NCI-H2171 treated with DMSO at 0.1 percent for 48 hours (cell line): ENCODE measurements at regions not wholly inside any gene's neighbourhood (a gene's known extent, or its start where the extent isn't known, plus 50 kb on each side); places are given as distances from the start of the nearest gene placed in this dataset.

Source experiments
- DNase-seq: peaks from one replicate; lab custom pipeline; 2025; lab: John Stamatoyannopoulos, UW

DNA sequence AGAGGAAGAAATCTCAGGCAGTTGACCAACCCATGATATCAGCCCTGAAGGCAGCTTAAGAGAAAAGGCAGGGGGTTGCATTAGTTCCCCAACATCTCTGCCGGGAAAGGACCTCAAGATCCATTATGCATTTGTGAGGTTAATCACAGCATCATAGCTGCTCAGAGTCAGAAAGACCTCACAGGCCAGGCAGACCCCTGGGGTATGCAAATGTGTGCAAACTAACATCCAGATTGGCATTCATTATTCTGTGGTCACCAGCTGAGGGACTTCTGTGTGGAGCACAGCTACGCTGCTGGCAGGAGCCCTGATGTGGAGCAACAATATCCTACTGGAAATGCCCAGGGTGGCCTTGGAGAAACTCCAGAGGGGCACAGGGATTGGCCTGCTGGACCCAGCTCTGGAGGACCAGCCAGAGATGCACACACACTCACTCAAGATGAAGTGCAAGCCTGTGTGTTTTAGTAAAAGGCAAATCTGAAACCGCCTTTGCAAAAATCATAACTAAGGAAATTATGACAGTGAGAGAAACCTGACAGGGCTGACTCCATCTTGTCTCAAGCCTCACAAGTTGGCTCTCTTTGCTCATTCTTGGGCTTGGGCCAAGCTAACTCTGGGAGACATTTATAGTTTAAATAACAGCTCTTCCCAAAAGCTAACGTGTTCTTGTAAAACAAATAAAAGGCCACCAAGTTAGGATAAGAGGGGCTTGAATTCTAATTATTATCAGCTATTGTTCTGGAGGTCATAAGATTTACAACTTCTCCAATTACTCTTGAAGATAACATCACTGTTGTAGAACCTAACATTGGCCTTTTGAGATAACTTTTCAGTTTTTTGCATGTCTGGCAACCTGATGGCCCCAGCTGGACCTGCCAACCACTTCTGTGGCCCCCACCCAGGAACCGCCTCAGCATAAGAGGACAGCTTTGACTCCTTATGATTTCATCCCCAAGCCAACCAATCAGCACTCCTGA is 257.1 kb downstream of the UACA start:
- no peak for DNase-seq

DNA sequence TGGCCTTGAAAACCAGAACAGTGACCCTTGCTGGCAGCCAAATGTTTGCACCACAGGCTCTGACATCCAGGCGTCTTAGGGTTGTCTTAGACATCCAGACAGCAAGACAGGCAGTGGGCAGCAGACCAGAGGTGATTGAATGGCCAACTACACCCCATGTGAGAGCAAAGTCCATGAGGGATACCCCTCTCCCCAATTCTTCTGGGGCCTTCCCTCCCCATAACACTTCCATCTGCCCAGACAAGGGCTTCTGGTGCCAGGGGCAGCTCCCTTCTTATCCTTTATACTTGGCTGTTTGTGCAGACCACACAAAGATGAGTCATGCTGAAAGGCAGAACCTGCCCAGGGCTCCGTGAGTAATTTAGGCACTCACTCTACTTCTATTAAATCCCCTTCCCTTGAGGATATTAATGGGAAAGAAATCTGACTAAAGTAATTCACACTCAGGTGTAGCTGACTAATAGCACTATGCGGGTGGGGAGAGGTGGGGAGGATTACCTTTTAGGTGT is 257.9 kb downstream of the UACA start:
- peak; percentile 69 for DNase-seq

DNA sequence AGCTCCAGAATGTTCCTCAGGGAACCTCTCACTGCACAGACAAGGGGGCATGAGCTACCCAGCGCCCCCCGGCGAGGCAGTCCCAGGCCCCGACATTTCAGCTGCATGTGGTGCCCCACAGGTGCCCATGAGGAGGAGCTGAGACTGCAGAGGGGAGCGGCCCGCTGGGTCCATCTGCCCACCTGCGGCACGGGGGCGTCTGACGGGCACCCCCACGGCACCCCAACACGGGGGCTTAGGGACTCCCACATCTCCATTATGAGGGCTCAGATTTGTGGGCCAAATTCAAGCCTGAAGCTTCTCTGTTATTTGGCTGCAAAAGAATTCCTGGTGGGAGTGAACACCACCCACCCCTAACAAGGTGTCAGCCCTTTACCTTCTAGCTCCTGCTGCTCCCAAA is 258.4 kb downstream of the UACA start:
- DNase-seq, result no peak

DNA sequence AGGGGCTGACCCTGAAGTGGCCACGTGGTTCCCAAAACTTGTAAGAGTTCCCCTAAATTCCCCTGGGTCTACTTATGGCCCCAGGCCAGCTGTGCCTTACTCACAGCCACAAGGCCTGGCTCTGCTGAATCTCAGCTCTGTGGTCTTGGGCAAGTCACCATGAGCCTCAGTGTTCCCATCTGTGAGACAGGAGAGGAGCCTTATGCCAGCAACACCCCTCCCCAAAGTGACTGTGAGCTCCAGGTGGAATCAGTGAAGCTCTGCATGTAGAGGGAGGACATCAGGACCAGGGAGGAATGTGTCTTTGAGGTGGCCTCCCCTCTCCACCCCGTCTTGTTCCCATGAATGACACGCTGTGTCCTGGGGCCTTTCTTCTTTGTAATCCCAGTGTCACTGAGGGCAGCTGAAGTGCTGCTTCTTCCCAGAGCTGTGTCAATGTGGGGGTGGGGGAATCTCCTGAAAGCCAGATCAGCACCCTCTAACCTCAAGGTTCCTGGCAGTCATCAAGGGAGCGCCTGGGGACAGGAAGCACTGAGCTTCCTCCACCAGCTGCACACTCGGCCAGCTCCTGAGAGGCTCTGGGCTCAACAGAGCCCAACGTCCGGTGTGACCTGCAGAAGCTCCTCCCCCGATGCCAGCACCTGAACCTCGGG is 258.9 kb downstream of the UACA start:
- peak; percentile 24 for DNase-seq

DNA sequence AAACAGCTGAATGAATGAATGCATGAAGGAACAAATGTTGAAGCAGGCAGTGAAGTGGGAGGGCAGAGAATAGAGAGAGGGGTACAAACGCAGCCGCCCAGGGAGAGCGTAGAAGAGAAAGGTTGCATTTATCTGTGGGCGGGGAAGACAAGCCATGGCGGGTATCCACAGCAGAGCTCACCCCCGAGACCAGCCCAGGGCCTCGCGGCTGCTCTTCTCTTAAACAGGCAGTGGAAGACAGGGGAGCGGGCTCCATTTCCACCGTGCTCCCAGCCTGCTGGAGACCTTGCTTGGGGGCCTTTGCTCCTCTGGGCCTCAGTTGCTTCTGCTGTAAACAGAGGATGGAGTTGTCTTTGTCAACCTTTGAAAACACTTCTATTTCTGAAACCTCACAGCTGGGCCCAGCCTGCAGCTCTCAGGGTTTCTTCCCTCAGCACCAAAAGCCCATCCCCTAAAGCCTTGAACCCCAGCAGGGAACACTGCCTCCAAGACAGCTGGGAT is 259.5 kb downstream of the UACA start:
- no peak for DNase-seq

DNA sequence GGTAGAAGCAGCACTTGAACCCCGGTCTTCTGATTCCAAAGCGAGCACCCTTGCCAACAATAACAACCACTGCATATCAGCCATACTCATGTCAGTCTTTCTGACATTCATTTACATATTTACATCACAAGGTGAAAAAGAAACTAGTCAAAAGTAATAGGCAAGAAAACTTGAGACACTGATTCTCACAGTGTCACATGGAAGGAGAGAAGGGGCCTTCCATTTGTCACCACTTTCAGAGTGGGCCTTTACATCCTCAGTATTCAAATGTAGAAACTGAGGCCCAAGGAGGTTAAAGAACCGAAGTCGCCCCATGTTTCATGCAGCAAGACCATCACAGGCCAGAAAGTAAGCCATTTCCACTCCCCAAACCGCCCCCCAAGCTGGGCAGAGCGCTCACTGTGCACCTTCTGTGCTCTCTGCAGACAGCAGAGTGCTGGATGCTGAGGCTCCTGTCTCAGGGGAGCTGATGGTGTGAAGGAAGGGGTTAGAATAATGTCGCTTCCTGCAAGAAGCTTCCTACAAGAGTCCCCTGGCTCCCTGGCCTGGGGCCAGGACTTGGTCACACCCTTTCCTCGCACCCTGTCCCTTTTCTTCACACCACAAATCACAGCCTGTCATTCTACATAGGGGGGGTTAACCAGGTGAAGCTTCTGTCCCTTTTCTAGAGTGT is 260.1 kb downstream of the UACA start:
- no peak for DNase-seq

DNA sequence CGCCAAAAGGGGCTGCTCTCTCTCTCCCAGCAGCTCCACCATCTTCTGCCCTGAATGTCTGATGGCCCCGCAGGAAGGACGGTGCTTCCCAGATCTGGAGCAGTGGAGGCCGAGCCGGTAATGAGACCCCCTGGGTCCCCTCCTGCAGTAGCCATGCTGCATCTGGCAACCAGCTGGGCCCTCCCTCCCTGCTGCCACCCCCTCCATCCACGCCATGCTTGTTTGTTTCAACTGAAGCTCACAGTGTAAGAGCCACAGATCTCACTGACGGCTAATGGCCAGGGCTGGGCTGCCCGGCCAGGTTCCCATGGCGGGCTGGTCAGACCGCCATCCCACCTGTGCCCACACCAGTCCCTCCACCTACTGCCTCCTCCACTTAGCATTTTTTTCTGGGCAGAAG is 260.8 kb downstream of the UACA start:
- DNase-seq, result no peak

DNA sequence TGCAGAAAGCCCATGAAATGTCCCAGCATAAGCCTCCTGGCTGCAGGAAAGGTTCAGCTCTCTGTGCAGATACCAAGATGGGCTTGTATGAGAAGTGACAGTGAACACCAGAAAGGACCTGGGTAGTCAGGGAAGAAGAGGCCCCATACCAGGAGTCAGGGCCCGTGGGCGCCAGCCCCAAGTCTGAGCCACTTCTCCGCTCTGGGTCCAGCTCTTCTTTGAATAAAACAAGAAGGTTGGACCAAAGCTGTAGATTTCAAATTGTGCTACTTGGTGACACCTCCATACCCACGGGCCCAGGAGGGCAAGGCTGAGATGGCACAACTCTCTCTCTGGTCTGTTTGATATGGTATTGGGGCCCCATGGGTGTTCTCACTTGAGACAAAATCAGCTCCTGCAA is 261.5 kb downstream of the UACA start:
- no peak for DNase-seq

DNA sequence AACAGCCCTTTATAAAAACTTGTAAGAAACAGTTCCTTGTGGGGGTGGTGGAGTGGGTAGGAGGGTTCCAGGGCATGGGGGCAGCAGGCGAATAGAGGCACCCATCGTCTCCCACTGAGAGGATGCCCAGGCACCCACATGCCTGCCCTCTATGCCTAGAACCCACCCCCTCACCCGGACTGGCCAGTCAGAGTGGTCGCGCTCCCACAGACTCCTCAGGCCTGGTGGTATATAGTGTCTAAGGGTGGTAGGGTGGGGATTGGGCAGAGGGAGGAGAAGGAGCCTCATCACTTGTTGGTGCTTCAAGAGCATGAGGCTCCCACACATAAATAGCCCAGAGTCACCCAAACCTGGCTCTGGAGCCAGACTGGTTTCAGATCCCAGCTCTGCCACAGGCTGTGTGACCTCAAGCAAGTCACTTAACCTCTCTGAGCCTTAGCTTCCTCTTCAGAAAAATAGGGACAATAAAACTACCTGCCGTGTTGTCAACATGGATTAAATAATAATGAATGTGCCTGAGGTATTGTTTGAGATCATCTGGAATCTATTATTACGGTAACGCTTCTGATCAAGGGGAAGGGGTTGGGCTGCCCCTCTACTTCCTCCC is 262.1 kb downstream of the UACA start:
- DNase-seq, result no peak

DNA sequence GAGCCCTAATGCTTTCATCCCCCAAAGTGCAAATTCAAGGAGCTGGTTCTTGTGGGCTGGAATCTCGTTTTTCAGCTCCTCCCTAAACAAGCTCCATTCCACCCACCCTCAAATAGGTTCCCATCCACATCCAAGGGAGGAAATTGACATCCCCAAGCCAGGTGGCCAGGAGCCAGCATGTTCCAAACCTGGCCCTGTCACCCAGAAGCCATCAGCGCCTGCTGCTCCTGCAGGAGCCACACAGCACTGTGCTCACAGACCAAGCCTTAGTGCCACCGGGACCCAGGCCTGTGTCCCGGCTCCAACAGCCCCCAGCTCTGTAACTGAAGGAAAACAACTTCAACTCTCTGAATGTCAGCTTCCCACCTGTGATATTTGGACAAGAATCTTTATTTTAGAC is 263.6 kb downstream of the UACA start:
- no peak for DNase-seq

DNA sequence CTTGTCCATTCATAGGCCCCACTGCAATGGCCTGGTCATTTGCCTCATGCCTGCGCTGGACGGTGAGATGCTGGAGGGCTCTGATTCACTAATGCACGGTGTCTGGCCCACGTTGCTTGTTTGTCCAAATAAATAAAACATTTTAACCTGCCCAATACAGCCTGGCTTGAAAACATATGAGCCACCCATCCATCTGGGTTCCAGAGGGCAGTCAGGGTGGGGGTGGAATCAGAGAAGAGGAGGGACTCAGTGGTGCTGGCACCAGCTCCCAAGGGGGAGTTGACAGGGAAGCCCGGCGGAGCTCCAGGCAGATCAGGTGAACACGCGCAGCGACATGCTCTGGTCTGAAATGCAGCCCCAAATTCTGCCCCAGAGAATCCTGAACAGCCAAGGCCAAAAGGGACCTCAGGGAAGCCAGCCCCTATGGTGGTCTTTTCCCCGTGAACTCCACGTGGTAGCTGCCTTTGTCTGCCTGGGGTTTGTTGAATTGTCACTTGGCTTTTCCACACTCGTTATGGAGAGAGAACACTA is 265.2 kb downstream of the UACA start:
- DNase-seq, result peak; percentile 34

DNA sequence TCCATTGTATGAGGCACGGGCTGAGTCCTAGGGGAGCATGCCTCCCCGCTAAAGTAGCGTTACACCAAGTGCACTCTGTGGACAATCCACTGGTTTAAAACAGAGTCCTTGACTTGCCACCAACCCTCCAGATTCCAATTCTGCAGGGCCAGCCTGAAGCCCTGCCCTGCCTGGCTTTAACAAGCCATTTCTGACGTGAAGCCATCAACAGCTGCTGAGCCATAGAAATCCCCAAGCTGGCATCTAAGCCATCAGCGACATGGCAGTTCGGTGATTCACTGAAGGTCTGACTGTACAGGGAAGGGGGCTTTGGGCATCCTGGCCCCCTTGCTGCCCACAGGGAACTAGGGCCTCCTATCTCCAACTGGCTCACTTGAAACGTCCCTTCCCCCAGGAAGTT is 265.7 kb downstream of the UACA start:
- DNase-seq, result no peak

DNA sequence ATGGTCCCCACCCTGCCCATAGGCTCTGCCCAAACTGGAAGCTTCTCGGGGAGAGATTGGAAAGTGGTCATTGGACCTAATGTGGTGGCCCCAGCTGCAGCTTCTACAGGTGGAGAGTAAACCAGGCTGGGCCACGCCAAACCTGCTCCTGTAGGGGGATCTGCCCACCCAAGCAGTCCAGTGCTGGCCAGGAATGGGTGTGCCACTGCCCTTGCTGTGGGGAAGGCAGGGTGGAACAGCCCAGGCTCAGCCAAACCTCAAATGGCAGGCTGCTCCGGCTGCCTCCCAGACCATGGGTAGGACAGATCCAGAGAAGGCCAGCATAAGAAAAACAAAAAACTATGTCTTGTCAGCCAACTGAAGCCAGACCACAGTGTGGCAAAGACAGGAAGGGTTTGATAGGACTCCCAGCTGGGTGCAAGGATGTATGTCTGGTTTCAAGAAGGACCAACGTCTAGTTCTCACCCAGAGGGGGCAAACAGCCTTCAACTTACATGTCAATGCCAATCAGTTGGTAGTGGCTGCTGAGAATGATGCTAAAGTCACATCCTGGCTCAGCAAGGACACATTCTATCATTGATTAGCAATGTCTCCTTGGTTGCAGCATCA is 267.3 kb downstream of the UACA start:
- no peak for DNase-seq

DNA sequence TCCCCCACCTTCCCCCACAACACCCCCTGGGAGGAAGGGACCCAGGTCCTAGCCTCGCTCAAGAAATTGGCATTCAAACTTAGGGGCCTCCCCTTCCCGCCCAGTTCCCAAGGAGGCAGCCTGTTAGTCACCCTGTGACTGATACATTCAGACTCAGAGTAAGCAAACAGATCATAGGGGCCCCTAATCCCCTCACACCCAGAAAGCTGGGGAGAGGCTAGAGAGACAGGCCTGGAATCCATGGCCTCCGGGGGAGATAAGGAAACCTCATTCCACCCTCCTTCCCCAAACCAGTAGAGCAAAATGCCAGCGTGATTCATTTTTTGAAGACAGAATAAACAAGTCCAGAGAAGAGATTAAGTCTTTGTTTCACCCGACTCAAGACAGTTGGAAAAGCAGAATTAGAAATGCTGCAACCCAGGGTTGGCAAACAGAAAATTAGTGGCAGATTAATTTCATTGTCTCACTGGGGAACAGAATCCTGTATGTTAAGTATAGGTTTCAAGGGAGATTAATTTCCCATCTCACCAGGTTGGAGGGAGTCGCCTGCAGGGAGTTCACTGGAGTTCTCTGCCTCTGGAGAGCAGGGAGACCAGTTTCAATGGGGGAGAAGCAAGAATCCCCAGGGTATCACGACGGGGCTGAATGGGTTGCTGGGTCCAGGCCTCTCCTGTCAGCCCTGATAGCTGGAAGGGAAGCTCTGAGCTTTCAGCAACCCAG is 268.3 kb downstream of the UACA start:
- DNase-seq, result peak; percentile 19

DNA sequence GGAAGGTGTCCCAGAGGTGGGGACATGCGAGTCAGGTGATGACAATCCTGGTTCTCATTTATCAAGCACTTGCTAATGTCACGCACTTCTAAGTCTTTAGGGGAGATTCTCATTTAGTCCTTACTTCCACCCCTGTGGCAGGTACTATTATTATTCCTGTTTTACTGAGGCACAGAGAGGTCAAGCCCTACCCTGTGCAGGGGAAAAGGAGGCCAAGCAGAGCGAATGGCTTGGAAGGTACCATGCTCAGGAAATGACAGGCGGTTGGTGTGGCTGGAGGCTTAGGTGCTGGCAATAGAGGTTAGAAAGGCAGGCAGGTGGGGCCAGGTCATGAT is 268.9 kb downstream of the UACA start:
- DNase-seq, result no peak

DNA sequence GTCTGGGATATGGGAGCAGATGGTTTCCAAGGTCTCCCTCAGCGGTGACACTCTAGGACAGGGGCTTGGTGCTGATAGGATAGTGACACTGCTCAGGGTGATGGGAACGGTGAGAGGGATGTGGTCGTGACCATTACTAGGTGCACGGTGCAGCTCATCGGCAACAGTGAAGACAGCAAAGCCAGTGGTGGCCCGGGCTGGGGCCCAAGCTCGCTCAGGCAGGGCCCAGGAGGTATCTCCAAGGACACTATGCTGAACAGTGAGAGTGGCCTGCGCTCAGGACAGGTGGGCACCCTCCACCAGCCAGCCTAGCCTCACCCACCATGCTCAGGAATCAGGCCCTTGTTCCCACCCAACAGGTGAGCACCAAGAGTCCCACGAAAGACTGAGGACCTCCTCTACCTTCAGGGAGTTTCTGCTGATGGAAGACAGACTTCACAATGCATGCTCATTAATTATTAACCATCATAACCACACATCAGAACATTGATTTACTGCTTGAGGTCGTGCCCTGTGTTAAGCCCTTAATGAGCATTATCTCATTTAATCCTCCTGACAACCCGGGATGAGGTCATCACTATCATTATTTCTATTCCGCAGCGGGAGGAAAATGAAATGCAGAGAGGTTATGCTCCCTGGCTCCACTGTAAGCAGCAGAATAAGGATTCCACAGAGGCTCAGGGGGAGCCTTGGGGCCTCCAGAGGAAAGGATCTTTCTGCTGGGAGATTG is 269.4 kb downstream of the UACA start:
- no peak for DNase-seq

DNA sequence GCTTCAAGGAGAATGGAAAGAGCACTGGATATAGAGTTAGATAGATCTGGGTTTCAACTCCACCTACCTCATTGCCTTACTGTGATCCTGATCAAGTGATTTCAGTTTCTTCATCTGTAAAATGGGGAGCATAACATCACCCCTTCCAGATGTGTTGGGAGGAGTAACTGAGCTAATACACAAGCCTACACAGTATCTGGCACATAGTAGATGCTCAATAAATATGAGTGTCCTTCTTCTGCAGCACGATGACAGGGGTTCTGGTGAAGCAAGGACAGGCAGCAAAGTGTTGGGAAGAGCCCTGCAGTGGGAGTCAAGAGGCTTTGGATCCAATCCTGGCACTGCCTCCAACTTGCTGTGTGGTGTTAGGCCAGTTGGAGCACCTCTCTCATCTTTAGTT is 270.0 kb downstream of the UACA start:
- DNase-seq, result no peak

DNA sequence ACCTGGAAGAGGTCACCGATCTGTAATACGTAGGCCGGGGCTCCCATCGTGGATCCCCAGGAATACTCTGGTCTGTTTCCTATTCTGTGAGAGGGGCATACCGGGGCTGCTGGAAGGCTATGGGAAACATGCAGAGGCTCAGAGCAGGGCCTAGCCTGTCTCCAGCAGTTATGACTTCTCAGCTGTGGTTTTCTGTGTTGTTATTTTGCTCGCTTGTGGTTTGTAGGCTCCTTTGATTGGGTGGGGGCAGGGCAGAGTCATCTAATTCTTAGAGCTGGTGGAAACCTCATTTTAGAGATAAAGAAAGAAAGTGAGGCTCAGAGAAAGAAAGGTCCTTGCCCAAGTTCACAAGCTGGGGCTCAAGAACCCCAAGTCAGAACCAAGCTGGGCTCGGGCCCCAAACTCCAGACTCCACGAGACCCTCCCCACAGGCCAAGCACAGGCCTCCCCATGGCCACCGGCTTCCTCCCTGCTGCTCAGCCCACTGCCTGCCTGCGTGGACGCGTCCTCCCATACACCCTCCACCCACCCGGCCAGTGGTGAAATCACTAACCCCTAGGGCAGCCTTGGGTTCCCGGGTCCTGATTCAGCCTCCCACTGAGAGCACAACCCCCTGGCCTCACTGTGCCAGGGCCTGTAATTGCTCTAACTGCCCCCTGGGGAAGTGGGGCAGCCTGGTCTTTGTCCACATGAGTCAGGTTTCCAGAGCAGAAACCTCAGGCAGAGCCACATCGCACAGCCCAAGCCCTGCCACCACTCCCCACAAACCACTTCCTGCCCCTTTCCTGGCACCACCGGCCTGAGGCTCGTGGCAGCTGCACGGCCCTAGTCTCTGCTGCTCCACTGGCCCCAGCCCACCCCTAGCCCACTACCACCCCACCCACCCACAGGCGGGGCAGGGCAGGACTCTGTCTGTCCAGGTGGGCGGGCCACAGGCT is 270.8 kb downstream of the UACA start:
- DNase-seq, result no peak

DNA sequence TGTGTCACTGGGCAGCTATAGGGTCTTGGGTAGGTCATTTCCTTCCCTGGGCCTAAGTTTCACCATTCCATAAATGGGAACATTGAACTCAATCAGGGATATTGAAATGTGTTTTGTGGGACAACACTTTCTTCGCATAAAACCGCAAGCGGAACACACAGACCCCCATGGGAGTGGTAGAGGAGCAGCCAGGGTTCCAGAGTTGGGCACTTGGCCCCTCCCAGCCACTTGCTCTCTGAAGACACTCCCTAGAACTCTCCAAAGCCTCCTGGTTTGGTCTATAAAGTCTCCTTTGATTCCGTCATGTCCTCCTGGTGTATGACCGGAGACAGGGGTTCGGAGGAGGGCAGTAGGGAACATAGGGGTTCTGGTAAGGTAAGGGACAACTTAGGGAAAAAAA is 271.7 kb downstream of the UACA start:
- no peak for DNase-seq
